NB4 (cell line): ENCODE measurements at regions not wholly inside any gene's neighbourhood (a gene's known extent, or its start where the extent isn't known, plus 50 kb on each side); places are given as distances from the start of the nearest gene placed in this dataset.

Experiments used
- DNase-seq: peaks from one replicate; pipeline ENCODE4 v3.0.0; 2010; ENCODE audit warnings: low read depth
- H3K4me3 ChIP-seq: one replicate; pipeline ENCODE4 v1.5.1; 2011; ENCODE audit warnings: mild to moderate bottlenecking, low read depth, low read length, moderate library complexity
- MYC ChIP-seq: IDR thresholded peaks from 2 replicates; pipeline ENCODE4 v1.6.1; 2011; ENCODE audit warnings: low read depth, low read length
- POLR2A ChIP-seq: IDR thresholded peaks from 2 replicates; pipeline ENCODE4 v1.6.1; 2011; ENCODE audit warnings: mild to moderate bottlenecking; ENCODE audit not compliant: insufficient read length; ENCODE audit errors: extremely low read depth
- TF ChIP-seq, protein P1 (sequence below): IDR thresholded peaks from 2 replicates; pipeline ENCODE4 v1.6.1; 2011; ENCODE audit warnings: low read depth, low read length
- TF ChIP-seq, protein P2 (sequence below): IDR thresholded peaks from one replicate; pipeline ENCODE4 v1.5.1; 2012; ENCODE audit warnings: low read depth, low read length

DNA sequence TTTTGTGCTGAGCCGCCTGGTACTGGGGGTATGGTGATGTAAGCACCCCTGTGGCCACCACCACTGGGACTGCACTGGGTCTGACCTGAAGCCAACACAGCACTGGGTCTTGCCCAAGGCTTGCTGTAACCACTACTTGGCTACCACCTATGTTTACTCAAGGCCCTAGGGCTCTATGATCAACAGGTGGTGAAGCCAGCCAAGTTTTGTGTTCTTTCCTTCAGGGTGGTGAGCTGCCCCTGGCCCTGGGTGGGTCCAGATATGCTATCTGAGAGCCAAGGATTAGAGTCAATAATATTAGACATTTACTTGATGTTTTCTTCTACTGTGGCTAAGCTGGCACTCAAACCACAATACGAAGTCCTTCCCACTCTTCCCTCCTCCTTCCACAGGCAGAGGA, 55.1 kb upstream of the PAGE4 start:
- TF ChIP-seq MYC (no peak), POLR2A (no peak)
- TF ChIP-seq, protein P1, sequence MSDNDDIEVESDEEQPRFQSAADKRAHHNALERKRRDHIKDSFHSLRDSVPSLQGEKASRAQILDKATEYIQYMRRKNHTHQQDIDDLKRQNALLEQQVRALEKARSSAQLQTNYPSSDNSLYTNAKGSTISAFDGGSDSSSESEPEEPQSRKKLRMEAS = no peak
- TF ChIP-seq, protein P2, sequence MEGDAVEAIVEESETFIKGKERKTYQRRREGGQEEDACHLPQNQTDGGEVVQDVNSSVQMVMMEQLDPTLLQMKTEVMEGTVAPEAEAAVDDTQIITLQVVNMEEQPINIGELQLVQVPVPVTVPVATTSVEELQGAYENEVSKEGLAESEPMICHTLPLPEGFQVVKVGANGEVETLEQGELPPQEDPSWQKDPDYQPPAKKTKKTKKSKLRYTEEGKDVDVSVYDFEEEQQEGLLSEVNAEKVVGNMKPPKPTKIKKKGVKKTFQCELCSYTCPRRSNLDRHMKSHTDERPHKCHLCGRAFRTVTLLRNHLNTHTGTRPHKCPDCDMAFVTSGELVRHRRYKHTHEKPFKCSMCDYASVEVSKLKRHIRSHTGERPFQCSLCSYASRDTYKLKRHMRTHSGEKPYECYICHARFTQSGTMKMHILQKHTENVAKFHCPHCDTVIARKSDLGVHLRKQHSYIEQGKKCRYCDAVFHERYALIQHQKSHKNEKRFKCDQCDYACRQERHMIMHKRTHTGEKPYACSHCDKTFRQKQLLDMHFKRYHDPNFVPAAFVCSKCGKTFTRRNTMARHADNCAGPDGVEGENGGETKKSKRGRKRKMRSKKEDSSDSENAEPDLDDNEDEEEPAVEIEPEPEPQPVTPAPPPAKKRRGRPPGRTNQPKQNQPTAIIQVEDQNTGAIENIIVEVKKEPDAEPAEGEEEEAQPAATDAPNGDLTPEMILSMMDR = no peak
- H3K4me3 ChIP-seq = no peak overlapping the region
- DNase-seq = no peak

DNA sequence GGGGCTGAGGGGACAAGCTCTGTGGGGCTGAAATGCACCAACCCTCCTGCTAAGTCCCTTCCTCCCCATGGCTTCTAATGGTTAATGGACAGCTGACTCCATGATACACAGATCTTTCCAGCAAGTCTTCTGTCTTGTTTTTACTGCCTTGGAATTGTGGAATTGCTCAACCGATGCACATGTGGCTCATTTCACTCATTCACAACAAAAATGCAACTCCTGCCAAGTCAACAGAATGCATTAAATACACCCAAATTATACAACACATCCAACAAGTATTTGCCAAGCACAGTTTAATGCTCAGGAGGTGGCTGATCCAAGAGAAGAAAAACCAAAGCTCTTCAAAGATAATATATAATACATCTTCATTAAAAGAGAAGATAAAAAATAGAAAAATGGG, 61.9 kb upstream of the PAGE4 start:
- TF ChIP-seq POLR2A (no peak), MYC (no peak)
- TF ChIP-seq, protein P2 = no peak
- TF ChIP-seq, protein P1 = no peak
- H3K4me3 ChIP-seq = no peak overlapping the region
- DNase-seq = no peak

DNA sequence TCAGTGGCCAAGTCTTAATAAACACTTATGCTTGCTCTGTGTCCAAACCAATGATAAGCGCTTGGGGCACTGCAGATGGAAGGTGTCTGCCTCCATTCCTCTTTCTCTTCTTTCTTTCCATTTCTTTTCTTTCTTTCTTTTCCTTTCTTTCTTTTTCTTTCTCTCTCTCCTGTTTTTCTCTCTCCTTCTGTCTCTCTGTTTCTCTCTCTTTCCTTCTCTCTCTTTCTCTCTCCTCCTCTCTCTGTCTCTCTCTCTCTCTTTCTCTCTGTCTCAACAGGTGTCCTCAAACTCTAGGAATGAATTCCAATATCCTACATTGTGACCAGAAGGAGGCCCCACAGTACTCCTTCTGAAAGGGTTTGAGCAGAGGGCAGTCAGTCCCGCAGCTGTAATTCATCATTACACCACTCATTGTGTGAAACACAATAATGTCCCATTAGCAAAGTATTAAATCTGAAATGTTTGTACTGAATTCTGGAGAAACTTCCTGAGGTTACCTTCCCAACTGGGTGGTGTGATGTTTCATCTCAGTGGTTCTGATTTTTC, 66.5 kb upstream of the PAGE1 start:
- no peak for DNase-seq
- H3K4me3 ChIP-seq = no peak overlapping the region
- TF ChIP-seq, protein P2 = no peak

DNA sequence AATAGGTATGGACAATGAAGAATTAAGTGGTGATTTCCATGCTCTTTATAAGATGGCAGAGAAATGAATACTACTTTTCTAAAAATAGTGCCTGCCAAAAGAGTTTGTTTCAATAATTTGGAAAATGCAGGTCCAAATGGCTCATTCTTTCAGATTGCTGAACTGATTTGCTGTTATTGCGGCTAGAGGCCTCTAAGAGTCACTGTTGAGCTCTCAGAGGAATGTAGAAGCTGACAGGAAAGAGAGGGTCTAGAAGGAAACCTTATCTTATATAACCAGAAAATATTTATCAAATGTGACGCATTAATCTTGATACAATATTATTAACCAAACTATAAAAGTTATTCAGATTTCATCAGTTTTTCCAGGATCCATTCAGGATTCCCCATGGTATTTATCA, 65.7 kb upstream of the PAGE1 start:
- TF ChIP-seq, protein P1 = no peak
- no peak for TF ChIP-seq POLR2A
- TF ChIP-seq, protein P2 = peak; percentile 44
- TF ChIP-seq MYC = no peak
- DNase-seq = peak; percentile 23
- no peak overlapping the region for H3K4me3 ChIP-seq

DNA sequence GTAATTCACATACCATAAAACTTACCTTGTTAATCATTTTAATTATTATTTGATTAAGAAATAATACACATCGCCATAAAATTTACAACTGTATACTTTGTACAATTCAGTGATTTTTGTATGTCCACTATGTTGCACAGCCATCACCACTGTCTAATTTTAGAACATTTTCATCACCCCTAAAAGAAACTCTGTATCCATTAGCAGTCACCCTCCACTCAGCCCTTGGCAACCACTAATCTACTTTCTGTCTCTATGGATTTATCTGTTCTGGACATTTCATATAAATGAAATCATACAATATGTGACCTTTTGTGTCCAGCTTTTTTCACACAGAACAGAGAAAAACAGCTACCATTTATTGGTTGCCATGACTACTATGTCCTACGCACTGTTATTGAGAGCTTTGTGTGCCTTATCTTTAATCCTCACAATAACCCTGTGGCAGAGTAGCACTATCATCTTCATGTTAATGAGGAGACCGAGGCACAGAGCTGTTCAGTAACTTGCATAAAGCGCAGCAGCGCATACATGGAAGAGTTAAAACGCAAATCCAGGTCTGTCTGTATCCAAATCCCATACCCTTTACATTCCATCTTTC, 64.6 kb upstream of the PAGE1 start:
- DNase-seq = no peak
- H3K4me3 ChIP-seq = no peak overlapping the region

More for the DNA sequence above, 64.6 kb upstream of the PAGE1 start:
- TF ChIP-seq POLR2A = no peak
- TF ChIP-seq, protein P2 = no peak
- TF ChIP-seq, protein P1 = no peak
- no peak for TF ChIP-seq MYC
